HepG2 (cell line): ENCODE measurements at regions not wholly inside any gene's neighbourhood (a gene's known extent, or its start where the extent isn't known, plus 50 kb on each side); places are given as distances from the start of the nearest gene placed in this dataset.

Experiments
- ATAC-seq: fragments of 200-7000 bp; cut with Tn5 transposase; 3 replicates; pipeline ENCODE4 v1.9.1; 2020; ENCODE audit warnings: mild to moderate bottlenecking, moderate library complexity
- BruUV-seq: library from RNA; stranded (reverse); fragments of 400-500 nt; replicated peaks from 2 replicates; lab custom pipeline; 2021; lab: Mats Ljungman, UMichigan
- CTCF ChIA-PET: fragments of 300-600 bp; formaldehyde crosslinking; extraction: SDS; loops from one replicate; lab custom pipeline; 2021; ENCODE audit warnings: low total read pairs, inconsistent platforms, low intra/inter-chr PET ratio; lab: Yijun Ruan, JAX
- POLR2A ChIA-PET: fragments of 350-600 bp; sonication (Branson Sonifier 250); formaldehyde crosslinking; loops from one replicate; lab custom pipeline; 2020; ENCODE audit warnings: antibody characterized with exemption, inconsistent platforms; lab: Yijun Ruan, JAX
- DNase-seq: peaks from one replicate; pipeline ENCODE4 v3.0.0-alpha.2; 2015; ENCODE audit warnings: low spot score
- FAIRE-seq: peaks from 3 replicates; lab custom pipeline; 2011; peaks lifted over from hg19 to GRCh38; lab: Jason Lieb, UNC
- H2AFZ ChIP-seq: one replicate; pipeline ENCODE4 v1.6.1; 2011; ENCODE audit warnings: low read length, inconsistent platforms
- H3K27ac ChIP-seq: fragments of 300-600 bp; 3 replicates; pipeline ENCODE4 v1.8.0; 2011; ENCODE audit warnings: mixed run types, mild to moderate bottlenecking, mixed read lengths, low read length, inconsistent platforms; ENCODE audit not compliant: insufficient read depth; ENCODE audit errors: extremely low read length
- H3K27me3 ChIP-seq, 2 experiments: fragments of 200-600 bp in 1 of 2; 2 replicates in 1 of 2; 3 replicates in 1 of 2; pipeline versions ENCODE4 v1.6.0 to v1.8.0; 2011; ENCODE audit warnings: low read length in 2 of 2, mild to moderate bottlenecking in 2 of 2, moderate library complexity in 2 of 2, inconsistent platforms in 1 of 2; ENCODE audit not compliant: insufficient read depth in 2 of 2, control insufficient read depth in 1 of 2
- H3K36me3 ChIP-seq, 2 experiments: fragments of 200-600 bp in 1 of 2; replicated peaks in 1 of 2; 2 replicates in 1 of 2; 3 replicates in 1 of 2; pipeline versions ENCODE4 v1.5.1 to v1.8.0; 2011; ENCODE audit warnings: low read length in 2 of 2, inconsistent platforms in 1 of 2; ENCODE audit not compliant: insufficient read depth in 2 of 2, control insufficient read depth in 1 of 2
- H3K4me1 ChIP-seq: 2 replicates; pipeline ENCODE4 v1.5.1; 2012; ENCODE audit warnings: low read length, inconsistent platforms; ENCODE audit not compliant: insufficient read depth
- H3K4me2 ChIP-seq: 2 replicates; pipeline ENCODE4 v1.6.0; 2011; ENCODE audit warnings: low read depth, low read length, inconsistent platforms
- H3K4me3 ChIP-seq, 3 experiments: fragments of 200-600 bp in 1 of 3; sonication (generic), shearing (Covaris generic) in 1 of 3; replicated peaks in 1 of 3; 2 replicates each; pipeline ENCODE4 v1.5.1; 2011 to 2016; ENCODE audit warnings: low read length in 3 of 3, inconsistent platforms in 2 of 3, low read depth in 2 of 3, mild to moderate bottlenecking in 2 of 3, control low read depth in 1 of 3, mixed read lengths in 1 of 3; ENCODE audit not compliant: insufficient read depth in 1 of 3
- H3K79me2 ChIP-seq: one replicate; pipeline ENCODE4 v1.6.1; 2011; ENCODE audit warnings: low read length, inconsistent platforms; ENCODE audit not compliant: insufficient read depth
- H3K9ac ChIP-seq: 2 replicates; pipeline ENCODE4 v1.6.0; 2011; ENCODE audit warnings: mild to moderate bottlenecking, low read depth, low read length, inconsistent platforms; ENCODE audit not compliant: insufficient read depth
- H3K9me3 ChIP-seq: 2 replicates; pipeline ENCODE4 v1.5.1; 2012; ENCODE audit warnings: mild to moderate bottlenecking, low read length
- H4K20me1 ChIP-seq: 2 replicates; pipeline ENCODE4 v1.6.0; 2011; ENCODE audit warnings: inconsistent platforms, mild to moderate bottlenecking, low read length, moderate library complexity; ENCODE audit not compliant: insufficient read depth
- ATF7-NPFF ChIP-seq: sonication (generic); formaldehyde crosslinking; IDR thresholded peaks from 2 replicates; pipeline ENCODE4 v1.8.1; 2023; ENCODE audit warnings: mild to moderate bottlenecking, low read depth, missing genetic modification reagents, moderate library complexity
- KLF6 ChIP-seq: IDR thresholded peaks from 2 replicates; pipeline ENCODE4 v1.8.0; 2016; ENCODE audit warnings: missing biosample characterization, missing genetic modification reagents
- PHF5A ChIP-seq: IDR thresholded peaks from one replicate; pipeline ENCODE4 v1.6.1; 2018; ENCODE audit warnings: low read depth, missing genetic modification reagents; ENCODE audit not compliant: unreplicated experiment
- TCF12 ChIP-seq, 2 experiments: fragments of 450-650 bp in 1 of 2; sonication (generic) in 1 of 2; formaldehyde crosslinking in 1 of 2; IDR thresholded peaks; 2 replicates each; pipeline versions ENCODE4 v1.6.1 to v1.8.0; 2017 to 2022; ENCODE audit warnings: antibody characterized with exemption in 1 of 2, mild to moderate bottlenecking in 1 of 2, missing genetic modification reagents in 1 of 2, moderate library complexity in 1 of 2
- ZNF530 ChIP-seq: sonication (generic); formaldehyde crosslinking; IDR thresholded peaks from 2 replicates; pipeline ENCODE4 v1.5.0; 2020; ENCODE audit warnings: low read depth, mild to moderate bottlenecking, missing genetic modification reagents
- WGBS: methylation state at CpG from one replicate; pipeline ENCODE4 v1.1.6; 2017; ENCODE audit warnings: low lambda C conversion rate; 5-methylcytosine and 5-hydroxymethylcytosine counted together
- in situ Hi-C: cut with HindIII; loops from 2 replicates; pipeline ENCODE4 v1.10.0; 2017; ENCODE audit warnings: low pct_unique_long_range_greater_than_20kb; ENCODE audit not compliant: extremely low pct_ligation_motif_present
- intact Hi-C: fragments of 100-400 bp; cut with micrococcal nuclease; formaldehyde crosslinking; loops from one replicate; pipeline ENCODE4 v1.10.0; 2022; ENCODE audit not compliant: unreplicated experiment
- TF ChIP-seq, protein P1 (sequence below): sonication (generic); formaldehyde crosslinking; IDR thresholded peaks from 2 replicates; pipeline ENCODE4 v1.4.0; 2020; ENCODE audit warnings: mild to moderate bottlenecking, missing genetic modification reagents, borderline replicate concordance
- TF ChIP-seq, protein P2 (sequence below): sonication (generic); formaldehyde crosslinking; IDR thresholded peaks from 2 replicates; pipeline ENCODE4 v1.8.1; 2023; ENCODE audit warnings: mild to moderate bottlenecking, moderate library complexity, missing genetic modification reagents
- TF ChIP-seq, protein P3 (sequence below): IDR thresholded peaks from 2 replicates; pipeline ENCODE4 v1.6.1; 2012; ENCODE audit warnings: inconsistent platforms
- TF ChIP-seq, protein P4 (sequence below): sonication (generic); formaldehyde crosslinking; IDR thresholded peaks from 2 replicates; pipeline ENCODE4 v1.4.0; 2020; ENCODE audit warnings: missing genetic modification reagents

DNA sequence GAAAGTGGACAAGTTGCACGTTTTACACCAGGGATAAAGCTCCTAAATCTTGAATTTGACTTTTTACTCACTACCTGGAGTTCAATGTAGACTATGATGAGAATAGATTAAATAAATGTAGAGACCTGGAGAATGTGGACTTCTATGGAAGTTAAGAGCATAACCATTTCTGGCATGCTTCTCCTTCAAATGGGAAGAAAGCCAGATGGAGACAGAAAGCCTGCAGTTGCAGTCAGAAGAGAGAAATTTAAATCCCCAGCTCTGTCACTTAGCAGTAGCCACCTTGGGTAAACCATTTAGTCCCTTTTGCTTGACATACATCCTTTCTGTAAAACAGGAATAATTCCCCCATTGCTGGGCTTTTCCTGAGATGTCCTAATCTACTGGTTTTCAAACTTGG, 355.3 kb upstream of the AUTS2 start (continued):
- TF ChIP-seq, protein P1, sequence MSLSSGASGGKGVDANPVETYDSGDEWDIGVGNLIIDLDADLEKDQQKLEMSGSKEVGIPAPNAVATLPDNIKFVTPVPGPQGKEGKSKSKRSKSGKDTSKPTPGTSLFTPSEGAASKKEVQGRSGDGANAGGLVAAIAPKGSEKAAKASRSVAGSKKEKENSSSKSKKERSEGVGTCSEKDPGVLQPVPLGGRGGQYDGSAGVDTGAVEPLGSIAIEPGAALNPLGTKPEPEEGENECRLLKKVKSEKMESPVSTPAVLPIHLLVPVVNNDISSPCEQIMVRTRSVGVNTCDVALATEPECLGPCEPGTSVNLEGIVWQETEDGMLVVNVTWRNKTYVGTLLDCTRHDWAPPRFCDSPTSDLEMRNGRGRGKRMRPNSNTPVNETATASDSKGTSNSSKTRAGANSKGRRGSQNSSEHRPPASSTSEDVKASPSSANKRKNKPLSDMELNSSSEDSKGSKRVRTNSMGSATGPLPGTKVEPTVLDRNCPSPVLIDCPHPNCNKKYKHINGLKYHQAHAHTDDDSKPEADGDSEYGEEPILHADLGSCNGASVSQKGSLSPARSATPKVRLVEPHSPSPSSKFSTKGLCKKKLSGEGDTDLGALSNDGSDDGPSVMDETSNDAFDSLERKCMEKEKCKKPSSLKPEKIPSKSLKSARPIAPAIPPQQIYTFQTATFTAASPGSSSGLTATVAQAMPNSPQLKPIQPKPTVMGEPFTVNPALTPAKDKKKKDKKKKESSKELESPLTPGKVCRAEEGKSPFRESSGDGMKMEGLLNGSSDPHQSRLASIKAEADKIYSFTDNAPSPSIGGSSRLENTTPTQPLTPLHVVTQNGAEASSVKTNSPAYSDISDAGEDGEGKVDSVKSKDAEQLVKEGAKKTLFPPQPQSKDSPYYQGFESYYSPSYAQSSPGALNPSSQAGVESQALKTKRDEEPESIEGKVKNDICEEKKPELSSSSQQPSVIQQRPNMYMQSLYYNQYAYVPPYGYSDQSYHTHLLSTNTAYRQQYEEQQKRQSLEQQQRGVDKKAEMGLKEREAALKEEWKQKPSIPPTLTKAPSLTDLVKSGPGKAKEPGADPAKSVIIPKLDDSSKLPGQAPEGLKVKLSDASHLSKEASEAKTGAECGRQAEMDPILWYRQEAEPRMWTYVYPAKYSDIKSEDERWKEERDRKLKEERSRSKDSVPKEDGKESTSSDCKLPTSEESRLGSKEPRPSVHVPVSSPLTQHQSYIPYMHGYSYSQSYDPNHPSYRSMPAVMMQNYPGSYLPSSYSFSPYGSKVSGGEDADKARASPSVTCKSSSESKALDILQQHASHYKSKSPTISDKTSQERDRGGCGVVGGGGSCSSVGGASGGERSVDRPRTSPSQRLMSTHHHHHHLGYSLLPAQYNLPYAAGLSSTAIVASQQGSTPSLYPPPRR (CRISPR knock-in tag), result no peak
- TF ChIP-seq, protein P2, sequence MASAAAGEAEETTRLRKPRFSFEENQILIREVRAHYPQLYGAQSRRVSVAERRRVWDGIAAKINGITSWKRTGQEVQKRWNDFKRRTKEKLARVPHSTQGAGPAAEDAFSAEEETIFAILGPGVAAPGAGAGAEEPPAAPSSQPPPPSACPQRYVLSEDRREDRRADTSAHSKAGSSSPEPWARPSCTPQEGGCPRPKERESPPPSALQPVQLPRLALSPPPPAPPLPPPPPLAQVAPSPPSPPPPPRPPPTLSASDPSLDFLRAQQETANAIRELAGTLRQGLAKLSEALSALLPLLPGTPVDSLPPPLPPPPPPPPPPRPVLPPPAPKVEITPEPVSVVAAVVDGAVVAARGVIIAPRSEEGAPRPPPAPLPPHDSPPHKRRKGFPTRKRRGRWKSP (CRISPR knock-in tag), result no peak
- TF ChIP-seq ATF7-NPFF (no peak), ZNF530 (no peak)

DNA sequence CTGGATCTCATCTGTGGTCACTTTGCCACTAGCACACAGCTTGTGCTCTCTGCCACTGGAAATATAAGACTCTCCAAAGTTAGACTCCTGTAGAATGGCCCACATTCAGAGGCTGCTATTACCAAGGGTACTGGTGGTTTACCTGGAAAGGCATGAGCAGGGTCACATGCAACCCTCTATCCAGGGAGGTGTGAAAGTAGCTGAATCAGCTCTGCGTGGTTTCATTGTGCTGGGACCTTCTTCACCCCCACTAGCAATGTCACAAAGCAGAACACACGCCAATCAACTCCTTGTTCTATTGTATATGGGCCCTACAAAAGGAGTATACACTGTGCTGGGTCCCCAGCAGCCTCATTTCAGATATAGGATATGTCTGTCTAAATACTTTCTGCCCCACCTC, 353.6 kb upstream of the AUTS2 start:
- Histone ChIP-seq H3K4me2 (no peak overlapping the region), H3K27ac (no peak overlapping the region), H4K20me1 (no peaks in the 10 kb centered on the region), H3K4me3 (no peak overlapping the region), H3K9ac (no peak overlapping the region), H3K9me3 (no peaks in the 10 kb centered on the region; the same call in 1 of the 2 replicates), H3K36me3 (no peaks in the 10 kb centered on the region), H3K4me1 (peaks cover 15% of the 10 kb centered on the region), H3K79me2 (no peaks in the 10 kb centered on the region), H3K27me3 (no peaks in the 10 kb centered on the region), H2AFZ (no peak overlapping the region)
- in situ Hi-C loops (no loop called here), intact Hi-C loops (no loop called here)
- ChIA-PET CTCF (no interaction called here), POLR2A (no interaction called here)
- ATAC-seq (no peak), FAIRE-seq (no peak), DNase-seq (no peak)
- BruUV-seq, result no TSS peak
- WGBS, result no CpG with 5 or more reads among the region's 2 CpGs
- TF ChIP-seq KLF6 (CRISPR knock-in tag) (no peak), PHF5A (no peak), TCF12 (IDR thresholded peaks at IDR 0.05) (no peak), TCF12 (CRISPR knock-in tag; IDR thresholded peaks at IDR 0.05) (no peak)
- TF ChIP-seq, protein P3, sequence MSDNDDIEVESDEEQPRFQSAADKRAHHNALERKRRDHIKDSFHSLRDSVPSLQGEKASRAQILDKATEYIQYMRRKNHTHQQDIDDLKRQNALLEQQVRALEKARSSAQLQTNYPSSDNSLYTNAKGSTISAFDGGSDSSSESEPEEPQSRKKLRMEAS, result no peak
- TF ChIP-seq, protein P4, sequence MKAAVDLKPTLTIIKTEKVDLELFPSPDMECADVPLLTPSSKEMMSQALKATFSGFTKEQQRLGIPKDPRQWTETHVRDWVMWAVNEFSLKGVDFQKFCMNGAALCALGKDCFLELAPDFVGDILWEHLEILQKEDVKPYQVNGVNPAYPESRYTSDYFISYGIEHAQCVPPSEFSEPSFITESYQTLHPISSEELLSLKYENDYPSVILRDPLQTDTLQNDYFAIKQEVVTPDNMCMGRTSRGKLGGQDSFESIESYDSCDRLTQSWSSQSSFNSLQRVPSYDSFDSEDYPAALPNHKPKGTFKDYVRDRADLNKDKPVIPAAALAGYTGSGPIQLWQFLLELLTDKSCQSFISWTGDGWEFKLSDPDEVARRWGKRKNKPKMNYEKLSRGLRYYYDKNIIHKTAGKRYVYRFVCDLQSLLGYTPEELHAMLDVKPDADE (CRISPR knock-in tag), result no peak
